ENCODE measurements at regions not wholly inside any gene's neighbourhood (a gene's known extent, or its start where the extent isn't known, plus 50 kb on each side); places are given as distances from the start of the nearest gene placed in this dataset.
"Not testable (repeated sequence)": the region's sequence is repeated elsewhere in the genome, so short reads cannot be mapped to it uniquely, and the experiment has no call there.

- not testable (repeated sequence) for H4K12ac ChIP-seq (ENCODE audit: low read depth, low read length); H2AFZ ChIP-seq (ENCODE audit: insufficient read depth, low read length, poor library complexity); H3K4me2 ChIP-seq (ENCODE audit: low read length); H3K27me3 ChIP-seq (ENCODE audit: insufficient read depth, low read length); H3K23ac ChIP-seq (ENCODE audit: low read length); H3K9me3 ChIP-seq (ENCODE audit: insufficient read depth, low read depth, low read length); H3K4ac ChIP-seq (ENCODE audit: low read depth, low read length); H3K79me2 ChIP-seq (ENCODE audit: control insufficient read depth, insufficient read depth, low read length, poor library complexity); H2BK12ac ChIP-seq (ENCODE audit: low read length); DNase-seq; H3K14ac ChIP-seq (ENCODE audit: low read length); H3K9ac ChIP-seq (ENCODE audit: low read length); H2AK5ac ChIP-seq (ENCODE audit: low read length); H4K8ac ChIP-seq (ENCODE audit: low read depth, low read length); H3K18ac ChIP-seq (ENCODE audit: low read length); H3K4me3 ChIP-seq (ENCODE audit: low read depth, low read length); H3K27ac ChIP-seq (ENCODE audit: low read depth, low read length); H3K36me3 ChIP-seq (ENCODE audit: control insufficient read depth in 1 of 2, insufficient read depth in 2 of 2, low read length in 2 of 2); H4K91ac ChIP-seq (ENCODE audit: low read depth, low read length); H3K79me1 ChIP-seq (ENCODE audit: low read length); H2BK5ac ChIP-seq (ENCODE audit: low read depth, low read length, poor library complexity); H2BK120ac ChIP-seq (ENCODE audit: insufficient read depth, low read length, poor library complexity); H3K4me1 ChIP-seq (ENCODE audit: control insufficient read depth in 1 of 2, insufficient read depth in 2 of 2, low read length in 2 of 2)
- WGBS (ENCODE audit: extremely low coverage, insufficient coverage, insufficient read length): no CpG with 5 or more reads among the region's 16 CpGs
Observed at GRCh38 chrX:153266140-153266539, 55.4 kb downstream of the PNMA6F start.

- not testable (repeated sequence) for H3K9ac ChIP-seq (ENCODE audit: low read length); H2AFZ ChIP-seq (ENCODE audit: insufficient read depth, low read length, poor library complexity); H3K9me3 ChIP-seq (ENCODE audit: insufficient read depth, low read depth, low read length); H4K8ac ChIP-seq (ENCODE audit: low read depth, low read length); H2BK12ac ChIP-seq (ENCODE audit: low read length); H2BK5ac ChIP-seq (ENCODE audit: low read depth, low read length, poor library complexity); H3K27me3 ChIP-seq (ENCODE audit: insufficient read depth, low read length); DNase-seq; H3K79me1 ChIP-seq (ENCODE audit: low read length); H3K14ac ChIP-seq (ENCODE audit: low read length); H3K23ac ChIP-seq (ENCODE audit: low read length); H3K27ac ChIP-seq (ENCODE audit: low read depth, low read length); H4K91ac ChIP-seq (ENCODE audit: low read depth, low read length); H3K4me2 ChIP-seq (ENCODE audit: low read length); H3K79me2 ChIP-seq (ENCODE audit: control insufficient read depth, insufficient read depth, low read length, poor library complexity); H2BK120ac ChIP-seq (ENCODE audit: insufficient read depth, low read length, poor library complexity); H2AK5ac ChIP-seq (ENCODE audit: low read length); H3K18ac ChIP-seq (ENCODE audit: low read length); H4K12ac ChIP-seq (ENCODE audit: low read depth, low read length); H3K4ac ChIP-seq (ENCODE audit: low read depth, low read length); H3K4me3 ChIP-seq (ENCODE audit: low read depth, low read length); H3K4me1 ChIP-seq (ENCODE audit: control insufficient read depth in 1 of 2, insufficient read depth in 2 of 2, low read length in 2 of 2); H3K36me3 ChIP-seq (ENCODE audit: control insufficient read depth in 1 of 2, insufficient read depth in 2 of 2, low read length in 2 of 2)
- no CpG with 5 or more reads among the region's 4 CpGs for WGBS (ENCODE audit: extremely low coverage, insufficient coverage, insufficient read length)
Observed at GRCh38 chrX:153260468-153260867, 61.1 kb downstream of the PNMA6F start.

DNA sequence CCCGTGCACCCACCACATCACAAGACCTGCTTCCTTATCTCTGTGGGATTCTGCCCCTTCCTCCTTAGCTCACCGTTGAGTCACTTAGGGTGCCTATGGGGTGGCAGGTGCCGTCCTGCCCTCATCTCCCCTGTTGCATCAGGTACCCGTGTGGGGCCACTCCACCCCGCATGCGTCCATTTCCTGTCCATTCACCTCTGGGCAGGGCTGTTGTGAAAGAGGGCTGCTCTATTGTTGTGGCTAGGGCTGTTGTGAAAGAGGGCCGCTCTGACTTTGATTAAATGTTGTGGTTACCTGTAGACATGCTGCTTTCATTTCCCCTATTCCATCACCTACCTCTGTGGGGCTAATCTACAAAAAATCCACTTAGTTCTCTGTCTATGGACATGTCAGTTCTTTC lies 68.3 kb downstream of the PNMA6F start:
- not testable (repeated sequence) for H3K4me2 ChIP-seq (ENCODE audit: low read length); DNase-seq; H3K27me3 ChIP-seq (ENCODE audit: insufficient read depth, low read length); H3K18ac ChIP-seq (ENCODE audit: low read length); H2BK120ac ChIP-seq (ENCODE audit: insufficient read depth, low read length, poor library complexity); H3K4me3 ChIP-seq (ENCODE audit: low read depth, low read length); H3K27ac ChIP-seq (ENCODE audit: low read depth, low read length); H4K8ac ChIP-seq (ENCODE audit: low read depth, low read length); H3K79me1 ChIP-seq (ENCODE audit: low read length); H4K91ac ChIP-seq (ENCODE audit: low read depth, low read length); H3K23ac ChIP-seq (ENCODE audit: low read length); H2AK5ac ChIP-seq (ENCODE audit: low read length); H4K12ac ChIP-seq (ENCODE audit: low read depth, low read length); H3K14ac ChIP-seq (ENCODE audit: low read length); H3K4ac ChIP-seq (ENCODE audit: low read depth, low read length); H3K9ac ChIP-seq (ENCODE audit: low read length); H3K9me3 ChIP-seq (ENCODE audit: insufficient read depth, low read depth, low read length); H2BK12ac ChIP-seq (ENCODE audit: low read length); H2BK5ac ChIP-seq (ENCODE audit: low read depth, low read length, poor library complexity); H2AFZ ChIP-seq (ENCODE audit: insufficient read depth, low read length, poor library complexity); H3K36me3 ChIP-seq (ENCODE audit: control insufficient read depth in 1 of 2, insufficient read depth in 2 of 2, low read length in 2 of 2); H3K79me2 ChIP-seq (ENCODE audit: control insufficient read depth, insufficient read depth, low read length, poor library complexity); H3K4me1 ChIP-seq (ENCODE audit: control insufficient read depth in 1 of 2, insufficient read depth in 2 of 2, low read length in 2 of 2)
- WGBS (ENCODE audit: extremely low coverage, insufficient coverage, insufficient read length): no CpG with 5 or more reads among the region's 7 CpGs

DNA sequence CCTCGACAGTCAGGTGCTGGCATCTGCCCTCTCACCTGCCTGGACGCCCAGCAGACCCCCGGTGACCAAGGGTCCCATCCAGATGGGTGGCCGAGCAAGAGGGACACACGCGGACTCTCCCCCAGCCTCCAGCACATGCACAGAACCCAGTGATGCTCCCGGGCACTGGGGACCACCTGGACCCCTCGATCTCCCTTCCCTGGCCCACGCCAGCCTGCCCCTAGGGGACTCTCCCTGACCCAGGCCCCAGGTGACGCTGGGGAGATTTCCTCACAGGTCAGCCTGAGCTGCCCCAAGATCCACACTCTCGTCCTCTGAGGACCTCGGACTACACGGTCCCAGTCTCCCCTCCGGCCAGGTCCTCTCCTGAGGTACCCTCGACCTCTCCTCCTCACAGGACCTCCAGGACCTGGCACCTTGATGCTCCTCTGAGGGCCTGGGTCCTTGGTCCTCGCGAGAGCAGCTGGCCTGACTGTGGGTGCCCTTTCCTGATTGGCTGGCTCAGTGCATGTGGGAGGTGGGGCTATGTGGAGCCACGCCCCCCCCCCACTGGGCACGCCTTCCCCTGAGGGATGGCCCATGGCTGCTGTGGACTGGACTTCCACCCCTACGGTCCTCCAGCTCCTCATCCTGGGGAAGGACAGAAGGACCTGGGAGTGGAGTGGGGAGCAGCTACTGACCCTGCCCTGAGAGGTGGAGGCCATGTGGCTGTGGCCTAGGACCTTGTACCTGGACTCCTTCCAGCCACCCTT lies 69.0 kb downstream of the PNMA6F start:
- not testable (repeated sequence) for H3K23ac ChIP-seq (ENCODE audit: low read length); H2BK5ac ChIP-seq (ENCODE audit: low read depth, low read length, poor library complexity); H3K36me3 ChIP-seq (ENCODE audit: control insufficient read depth in 1 of 2, insufficient read depth in 2 of 2, low read length in 2 of 2); H3K14ac ChIP-seq (ENCODE audit: low read length); H3K4me3 ChIP-seq (ENCODE audit: low read depth, low read length); H3K27ac ChIP-seq (ENCODE audit: low read depth, low read length); H3K4me1 ChIP-seq (ENCODE audit: control insufficient read depth in 1 of 2, insufficient read depth in 2 of 2, low read length in 2 of 2); H3K9ac ChIP-seq (ENCODE audit: low read length); H3K79me2 ChIP-seq (ENCODE audit: control insufficient read depth, insufficient read depth, low read length, poor library complexity); H3K18ac ChIP-seq (ENCODE audit: low read length); H3K9me3 ChIP-seq (ENCODE audit: insufficient read depth, low read depth, low read length); H2AK5ac ChIP-seq (ENCODE audit: low read length); DNase-seq; H4K12ac ChIP-seq (ENCODE audit: low read depth, low read length); H3K4ac ChIP-seq (ENCODE audit: low read depth, low read length); H4K8ac ChIP-seq (ENCODE audit: low read depth, low read length); H3K27me3 ChIP-seq (ENCODE audit: insufficient read depth, low read length); H2AFZ ChIP-seq (ENCODE audit: insufficient read depth, low read length, poor library complexity); H2BK120ac ChIP-seq (ENCODE audit: insufficient read depth, low read length, poor library complexity); H3K79me1 ChIP-seq (ENCODE audit: low read length); H2BK12ac ChIP-seq (ENCODE audit: low read length); H3K4me2 ChIP-seq (ENCODE audit: low read length); H4K91ac ChIP-seq (ENCODE audit: low read depth, low read length)
- no CpG with 5 or more reads among the region's 20 CpGs for WGBS (ENCODE audit: extremely low coverage, insufficient coverage, insufficient read length)

Data from trophoblast cell (in vitro differentiated cells and primary cell).